ENCODE measurements at regions not wholly inside any gene's neighbourhood (a gene's known extent, or its start where the extent isn't known, plus 50 kb on each side); places are given as distances from the start of the nearest gene placed in this dataset.

DNA sequence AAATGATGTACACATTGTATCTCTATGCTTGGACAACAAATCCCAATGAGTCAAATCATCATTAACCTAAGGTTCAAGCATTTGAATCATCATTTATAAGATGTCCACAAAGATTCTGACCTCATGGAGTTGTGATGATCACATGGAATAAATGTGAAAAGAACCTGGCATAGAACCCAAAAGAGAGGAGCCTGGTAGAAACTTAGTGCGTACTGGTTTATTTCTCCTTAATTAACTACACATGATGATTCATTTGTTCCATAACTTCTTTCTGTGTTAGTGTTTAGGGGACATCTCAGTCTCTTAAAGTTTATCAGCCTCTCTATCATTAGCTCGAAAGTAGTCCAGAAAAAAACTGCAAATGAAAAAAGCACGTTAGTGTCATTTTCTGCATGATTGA, 411.6 kb downstream of the BRINP1 start:
- TF ChIP-seq POLR2A (IDR thresholded peaks at IDR 0.05) = no peak
- TF ChIP-seq, protein P1, sequence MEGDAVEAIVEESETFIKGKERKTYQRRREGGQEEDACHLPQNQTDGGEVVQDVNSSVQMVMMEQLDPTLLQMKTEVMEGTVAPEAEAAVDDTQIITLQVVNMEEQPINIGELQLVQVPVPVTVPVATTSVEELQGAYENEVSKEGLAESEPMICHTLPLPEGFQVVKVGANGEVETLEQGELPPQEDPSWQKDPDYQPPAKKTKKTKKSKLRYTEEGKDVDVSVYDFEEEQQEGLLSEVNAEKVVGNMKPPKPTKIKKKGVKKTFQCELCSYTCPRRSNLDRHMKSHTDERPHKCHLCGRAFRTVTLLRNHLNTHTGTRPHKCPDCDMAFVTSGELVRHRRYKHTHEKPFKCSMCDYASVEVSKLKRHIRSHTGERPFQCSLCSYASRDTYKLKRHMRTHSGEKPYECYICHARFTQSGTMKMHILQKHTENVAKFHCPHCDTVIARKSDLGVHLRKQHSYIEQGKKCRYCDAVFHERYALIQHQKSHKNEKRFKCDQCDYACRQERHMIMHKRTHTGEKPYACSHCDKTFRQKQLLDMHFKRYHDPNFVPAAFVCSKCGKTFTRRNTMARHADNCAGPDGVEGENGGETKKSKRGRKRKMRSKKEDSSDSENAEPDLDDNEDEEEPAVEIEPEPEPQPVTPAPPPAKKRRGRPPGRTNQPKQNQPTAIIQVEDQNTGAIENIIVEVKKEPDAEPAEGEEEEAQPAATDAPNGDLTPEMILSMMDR (IDR thresholded peaks at IDR 0.05) = no peak

Data from adrenal gland (tissue), 5 donors.